Occipital lobe (tissue), 1 donor: ENCODE measurements at regions not wholly inside any gene's neighbourhood (a gene's known extent, or its start where the extent isn't known, plus 50 kb on each side); places are given as distances from the start of the nearest gene placed in this dataset.

ENCODE experiments used
- DNase-seq: peaks from one replicate; lab custom pipeline; 2025; lab: John Stamatoyannopoulos, UW

DNA sequence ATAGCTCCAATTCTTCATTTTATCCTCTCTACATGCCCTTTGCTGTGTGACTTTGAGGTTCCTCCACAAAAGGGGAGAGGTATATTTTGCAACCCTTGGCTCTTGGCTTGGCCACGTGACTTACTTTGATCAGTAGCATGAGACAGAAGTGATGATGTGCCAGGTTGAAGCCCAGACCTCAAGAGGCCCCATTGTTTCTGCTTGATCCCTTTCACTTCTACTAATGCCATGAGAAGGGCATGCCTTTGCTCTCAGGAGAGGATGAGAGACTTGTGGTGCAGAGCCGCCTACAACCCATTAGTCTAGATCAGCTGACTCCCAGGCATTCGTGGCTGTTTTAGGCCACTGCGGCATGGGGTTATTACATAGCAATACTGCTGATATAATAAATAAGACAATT is 356.2 kb upstream of the SALL1 start:
- DNase-seq, result no peak

GRCh38 chr16:51500306-51500705 is 349.2 kb upstream of the SALL1 start:
- no peak for DNase-seq

DNA sequence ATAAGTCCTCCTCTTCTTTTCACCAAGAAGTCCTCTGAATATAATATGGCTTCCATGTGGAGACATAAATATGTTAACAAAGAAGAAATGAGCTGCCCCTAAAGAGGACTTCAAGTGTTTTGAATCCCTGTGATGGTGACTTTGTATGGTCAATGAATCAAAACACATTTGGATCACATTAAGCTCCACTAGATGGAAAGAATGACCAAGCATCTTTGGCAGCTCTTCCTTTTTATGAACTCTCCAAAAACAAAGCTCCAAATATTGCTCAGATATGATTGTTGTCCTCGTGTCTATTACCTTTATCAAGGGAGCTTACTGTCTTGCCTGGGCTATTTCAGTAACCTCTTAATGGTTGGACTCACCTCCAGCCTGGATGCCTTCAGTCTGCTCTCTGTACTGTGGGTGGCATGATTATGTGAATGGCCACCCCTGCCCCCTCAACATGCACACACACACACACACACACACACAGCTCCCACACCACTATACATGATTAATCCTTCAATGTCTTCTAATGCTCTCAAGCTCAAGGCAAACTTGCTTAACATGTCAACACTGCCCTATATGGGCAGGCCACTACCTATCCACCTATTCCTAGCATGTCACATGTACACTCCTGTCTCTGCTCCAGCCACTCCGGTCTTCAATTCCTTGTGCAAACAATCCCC is 346.6 kb upstream of the SALL1 start:
- DNase-seq, result no peak

- no peak for DNase-seq
Measured at GRCh38 chr16:51490866-51491265, 339.8 kb upstream of the SALL1 start.

DNA sequence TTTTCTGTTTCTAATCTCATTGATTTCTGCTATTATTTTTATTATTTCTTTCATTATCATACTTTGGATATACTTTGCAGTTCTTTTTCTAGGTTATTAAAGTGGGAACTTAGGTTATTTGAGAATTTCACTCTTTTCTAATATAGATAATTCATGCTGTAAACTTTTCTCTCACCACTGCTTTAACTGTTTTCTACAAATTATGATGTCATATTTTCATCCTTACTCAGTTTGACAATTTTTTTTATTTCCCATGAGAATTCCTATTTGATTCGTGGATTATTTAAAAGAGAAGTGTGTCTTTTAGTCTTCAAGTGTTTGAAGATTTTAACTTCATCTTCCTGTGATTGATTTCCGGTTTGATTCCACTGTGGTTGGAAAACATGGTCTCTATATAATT is 336.8 kb upstream of the SALL1 start:
- DNase-seq, result no peak

DNA sequence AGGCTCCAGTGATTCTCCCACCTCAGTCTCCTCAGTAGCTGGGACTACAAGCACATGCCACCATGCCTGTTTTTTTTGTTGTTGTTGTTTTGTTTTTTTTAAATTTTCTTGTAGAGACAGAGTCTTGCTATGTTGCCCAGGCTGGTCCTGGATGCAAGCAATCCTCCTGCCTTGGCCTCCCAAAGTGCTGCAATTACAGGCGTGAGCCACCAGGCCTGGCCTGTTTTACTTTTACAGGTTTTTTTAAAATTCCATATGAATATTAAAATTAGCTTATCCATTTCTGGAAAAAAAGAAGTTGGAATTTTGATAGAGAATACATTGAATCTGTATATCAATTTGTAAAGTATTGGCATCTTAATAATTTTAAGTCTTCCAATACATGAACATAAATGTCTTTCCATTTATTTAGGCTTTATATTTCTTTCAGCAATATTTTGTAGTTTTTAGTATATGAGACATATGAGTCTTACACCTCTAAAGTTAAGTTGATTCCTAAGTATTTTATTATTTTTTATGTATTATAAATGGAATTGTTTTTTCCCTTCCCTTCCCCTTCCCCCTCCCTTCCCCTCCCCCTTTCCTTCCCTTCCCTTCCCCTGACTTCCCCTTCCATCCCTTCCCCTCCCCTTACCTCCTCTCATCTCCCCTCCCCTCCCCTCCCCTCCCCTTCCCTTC is 323.5 kb upstream of the SALL1 start:
- no peak for DNase-seq

DNA sequence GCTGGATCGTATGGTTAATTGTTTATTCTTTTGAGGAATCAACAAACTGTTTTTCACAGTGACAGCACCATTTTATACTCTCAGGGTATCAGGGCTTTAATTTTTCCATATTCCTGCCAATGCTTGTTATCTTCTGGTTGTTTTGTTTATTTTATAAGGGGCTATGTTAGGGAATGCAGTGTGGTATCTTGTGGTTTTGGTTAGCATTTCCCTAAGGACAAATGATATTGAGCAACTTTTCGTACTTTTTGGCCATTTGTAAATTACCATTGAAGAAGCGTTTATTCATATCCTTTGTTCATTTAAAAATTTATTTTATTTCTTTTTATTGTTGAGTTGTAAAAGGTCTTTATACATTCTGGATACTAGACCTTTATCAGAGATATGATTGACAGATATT is 322.0 kb upstream of the SALL1 start:
- DNase-seq, result no peak

DNA sequence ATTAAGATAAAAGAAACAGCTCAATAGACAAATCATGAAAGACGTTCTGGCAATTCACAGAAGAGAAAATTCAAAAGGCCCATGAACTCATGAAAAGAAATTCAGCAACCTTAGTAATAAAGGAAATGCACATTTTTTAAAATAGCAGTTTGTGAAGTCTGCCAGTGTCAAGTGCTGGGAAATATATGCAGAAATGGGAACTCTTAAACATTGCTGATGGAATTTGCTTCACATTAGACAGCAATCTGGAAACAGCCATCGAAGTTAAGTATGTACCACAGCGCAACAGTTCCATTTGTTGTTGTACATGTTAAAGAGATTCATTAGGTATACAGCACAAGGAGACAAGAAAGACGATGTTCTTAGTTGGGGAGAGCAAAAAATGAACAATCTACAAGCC is 319.4 kb upstream of the SALL1 start:
- no peak for DNase-seq

DNA sequence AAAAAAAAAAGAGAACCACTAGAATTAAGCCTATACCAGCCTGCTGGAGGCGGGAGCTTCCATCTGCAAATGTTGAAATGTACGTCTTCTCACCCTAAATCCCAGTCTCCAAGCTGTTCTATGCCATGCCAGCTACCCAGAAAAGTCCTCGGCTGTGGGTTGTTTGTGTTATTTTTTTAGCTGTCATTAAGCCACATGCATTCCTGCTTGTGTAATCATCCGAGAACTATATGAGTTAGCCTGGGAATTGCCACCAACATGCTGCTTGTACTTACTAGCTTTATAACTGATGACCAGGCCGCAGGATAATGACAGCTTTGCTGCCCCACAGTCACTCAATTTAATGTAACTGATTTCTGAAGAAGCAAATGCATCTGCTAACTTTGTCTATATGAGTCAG is 313.9 kb upstream of the SALL1 start:
- DNase-seq, result no peak

DNA sequence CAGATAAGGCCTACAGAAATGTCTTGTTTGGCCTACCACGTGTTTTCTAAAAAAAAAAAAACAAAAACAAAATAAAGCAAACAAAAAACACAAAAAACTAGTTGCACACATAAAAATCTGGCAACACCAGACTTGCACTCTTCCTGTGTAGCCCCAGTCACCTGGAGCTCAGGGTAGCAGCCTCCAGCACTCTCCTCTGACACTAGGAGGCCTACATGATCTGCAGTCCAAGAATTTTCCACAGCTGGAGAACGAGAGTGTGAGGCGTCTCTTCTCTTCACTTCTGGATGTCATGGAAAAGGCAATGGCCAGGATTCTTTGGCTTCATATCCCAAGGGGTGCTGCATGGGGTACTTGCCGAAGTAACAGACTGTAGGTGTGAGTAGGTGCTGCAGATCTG is 310.2 kb upstream of the SALL1 start:
- DNase-seq, result no peak

GRCh38 chr16:51458356-51459140 is 307.5 kb upstream of the SALL1 start:
- DNase-seq, result no peak

DNA sequence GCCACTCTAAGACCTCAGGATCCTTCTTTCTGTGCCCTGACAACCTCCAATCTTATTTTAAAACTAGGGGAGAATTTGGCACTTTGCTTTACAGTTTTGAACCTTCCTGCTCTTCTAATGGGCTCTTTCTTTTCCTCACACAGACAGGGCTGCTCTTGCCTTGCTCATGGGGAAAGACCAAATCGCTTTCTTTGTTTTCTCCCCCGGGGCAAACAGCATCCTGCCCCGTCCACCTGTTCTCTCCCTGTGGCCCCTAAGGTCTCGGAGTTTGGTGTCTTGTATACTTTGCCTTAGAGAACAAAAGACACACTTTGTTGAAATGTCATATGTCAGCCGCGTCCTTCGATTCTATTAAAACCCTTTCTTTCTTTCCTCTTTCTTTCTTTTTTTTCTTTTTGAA is 306.7 kb upstream of the SALL1 start:
- no peak for DNase-seq

DNA sequence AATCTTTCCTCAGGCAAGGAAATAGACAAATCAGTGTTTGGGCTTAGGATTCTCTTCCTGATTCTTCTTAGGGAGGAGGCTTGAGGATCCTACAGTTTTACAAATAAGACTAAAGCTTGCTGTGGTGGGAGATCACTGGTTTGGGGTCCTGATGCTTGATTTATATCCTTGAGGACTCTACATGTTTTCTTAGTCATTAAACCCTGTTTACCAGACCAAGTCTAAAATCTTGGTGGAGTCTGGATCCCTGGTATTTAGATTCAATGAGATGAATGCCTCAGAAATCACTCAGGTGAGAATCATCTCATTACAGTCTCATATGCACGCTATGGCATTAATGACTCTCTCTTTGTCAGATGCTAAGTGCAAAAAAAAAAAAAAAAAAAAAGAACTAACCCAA is 304.3 kb upstream of the SALL1 start:
- DNase-seq, result no peak

GRCh38 chr16:51453251-51453650 is 302.2 kb upstream of the SALL1 start:
- DNase-seq, result no peak

GRCh38 chr16:51450909-51451308 is 299.8 kb upstream of the SALL1 start:
- no peak for DNase-seq

DNA sequence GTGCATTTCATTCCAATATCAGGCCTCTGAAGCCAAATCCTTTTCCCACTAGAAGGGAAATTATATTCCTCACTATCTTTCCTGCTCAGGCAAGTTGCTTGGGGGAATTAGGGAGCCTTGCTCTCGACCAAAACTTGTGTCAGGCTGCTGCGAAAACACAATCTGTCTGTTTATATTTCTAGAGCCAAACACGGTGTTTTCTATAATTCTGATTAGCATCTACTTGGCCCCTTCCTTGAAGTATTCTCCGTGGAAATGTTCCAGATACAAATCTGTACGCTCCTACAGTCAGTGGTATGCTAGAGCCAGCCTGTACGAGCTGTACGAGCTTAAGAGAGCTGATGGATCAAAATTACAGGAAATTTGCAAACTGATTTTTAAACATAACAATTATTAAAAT is 299.3 kb upstream of the SALL1 start:
- no peak for DNase-seq

DNA sequence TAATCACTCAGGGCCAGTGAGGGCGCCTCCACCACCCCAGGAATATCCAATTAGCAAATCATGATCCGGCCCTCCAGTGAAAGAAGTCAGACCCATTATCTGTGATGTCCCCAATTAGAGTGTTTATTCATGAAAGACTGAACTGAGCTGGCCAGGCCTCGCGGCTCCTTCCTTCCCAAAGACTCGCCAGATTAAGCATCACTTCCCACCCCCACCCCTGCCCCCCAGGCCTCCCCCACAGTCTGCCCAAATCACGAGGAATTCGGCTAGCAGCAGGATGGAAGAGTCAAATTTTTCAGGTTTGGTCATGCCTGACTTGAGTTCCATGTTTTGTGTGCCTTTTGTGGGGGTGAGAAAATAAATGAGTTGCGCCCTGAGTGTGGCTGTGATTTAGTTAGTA is 298.4 kb upstream of the SALL1 start:
- no peak for DNase-seq

DNA sequence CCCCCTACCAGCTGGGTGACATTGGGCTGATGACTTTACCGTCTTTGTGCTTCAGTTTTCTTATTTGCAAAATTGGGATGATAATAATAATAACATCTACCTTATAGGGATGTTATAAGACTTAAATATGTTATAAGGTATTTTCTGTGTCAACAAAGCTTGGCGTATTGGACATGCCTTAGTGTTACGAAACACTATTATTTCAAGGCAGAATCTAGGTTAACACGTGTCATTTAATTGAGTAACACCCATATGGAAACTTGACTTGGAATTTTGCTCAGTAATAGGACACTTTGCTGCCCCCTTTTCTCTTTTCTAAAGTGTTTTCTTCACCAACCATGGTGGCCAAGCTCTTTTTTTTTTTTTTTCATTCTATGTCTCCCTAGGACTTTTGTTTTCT is 294.2 kb upstream of the SALL1 start:
- DNase-seq, result no peak

DNA sequence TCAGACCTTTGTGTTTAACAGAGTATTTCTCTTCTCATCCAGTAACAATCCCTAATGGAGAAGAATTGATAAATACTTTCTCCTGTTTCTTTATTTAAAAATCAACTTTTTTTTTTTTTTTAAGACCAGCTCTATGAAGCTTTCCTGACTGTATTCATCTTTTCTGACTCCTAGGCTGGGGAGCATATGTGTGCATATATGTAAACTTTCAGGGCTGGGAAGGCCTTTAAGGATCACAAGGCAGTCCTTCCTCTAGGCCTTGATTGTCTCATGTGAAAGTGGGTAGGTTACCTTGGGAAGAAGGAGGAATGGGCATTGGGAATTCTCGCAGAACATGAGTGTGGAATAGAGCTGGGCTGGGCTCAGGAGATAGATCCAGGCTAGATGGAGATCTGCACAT is 292.9 kb upstream of the SALL1 start:
- no peak for DNase-seq

- no peak for DNase-seq
Measured at GRCh38 chr16:51442141-51442870, 291.2 kb upstream of the SALL1 start.

DNA sequence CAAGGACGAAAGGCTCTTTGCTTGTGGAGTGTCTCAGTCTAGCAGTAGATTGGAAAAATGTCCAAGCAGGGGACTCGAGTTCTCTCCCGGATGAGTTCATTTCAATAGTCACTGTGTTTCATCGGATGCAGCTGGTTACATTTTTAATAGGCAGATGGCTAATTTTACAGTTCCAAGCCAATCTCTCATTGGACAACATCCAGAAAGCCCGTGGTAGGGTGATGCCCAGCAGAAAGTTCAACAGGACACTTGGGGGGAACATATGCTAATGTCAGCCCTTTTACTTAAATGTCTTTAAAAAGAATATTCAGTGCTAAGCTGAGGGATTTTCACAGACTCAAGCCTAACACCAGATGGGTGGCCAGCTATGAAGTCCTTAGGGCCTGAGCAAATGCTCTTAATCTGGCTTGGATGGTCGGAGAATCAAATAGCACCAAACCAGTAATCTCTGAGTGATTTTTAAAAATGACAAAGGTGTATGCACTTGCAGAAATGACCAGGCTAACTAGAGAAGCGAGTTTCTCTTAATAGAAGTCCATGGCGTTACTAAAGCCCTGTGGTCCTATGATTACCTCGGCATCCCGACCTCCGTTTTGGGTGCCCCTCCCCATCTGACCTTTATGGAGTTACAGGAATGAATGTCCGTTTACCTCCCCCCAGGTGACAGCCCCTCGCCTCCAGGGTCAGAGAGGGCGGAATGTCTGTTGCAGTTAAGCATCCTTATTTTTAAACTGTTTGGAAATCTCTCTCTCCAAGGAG is 289.2 kb upstream of the SALL1 start:
- DNase-seq, result no peak
